ENCODE measurements at regions not wholly inside any gene's neighbourhood (a gene's known extent, or its start where the extent isn't known, plus 50 kb on each side); places are given as distances from the start of the nearest gene placed in this dataset.
A peak's percentile ranks its signal among the peaks of the same experiment; 100 is the strongest.

DNA sequence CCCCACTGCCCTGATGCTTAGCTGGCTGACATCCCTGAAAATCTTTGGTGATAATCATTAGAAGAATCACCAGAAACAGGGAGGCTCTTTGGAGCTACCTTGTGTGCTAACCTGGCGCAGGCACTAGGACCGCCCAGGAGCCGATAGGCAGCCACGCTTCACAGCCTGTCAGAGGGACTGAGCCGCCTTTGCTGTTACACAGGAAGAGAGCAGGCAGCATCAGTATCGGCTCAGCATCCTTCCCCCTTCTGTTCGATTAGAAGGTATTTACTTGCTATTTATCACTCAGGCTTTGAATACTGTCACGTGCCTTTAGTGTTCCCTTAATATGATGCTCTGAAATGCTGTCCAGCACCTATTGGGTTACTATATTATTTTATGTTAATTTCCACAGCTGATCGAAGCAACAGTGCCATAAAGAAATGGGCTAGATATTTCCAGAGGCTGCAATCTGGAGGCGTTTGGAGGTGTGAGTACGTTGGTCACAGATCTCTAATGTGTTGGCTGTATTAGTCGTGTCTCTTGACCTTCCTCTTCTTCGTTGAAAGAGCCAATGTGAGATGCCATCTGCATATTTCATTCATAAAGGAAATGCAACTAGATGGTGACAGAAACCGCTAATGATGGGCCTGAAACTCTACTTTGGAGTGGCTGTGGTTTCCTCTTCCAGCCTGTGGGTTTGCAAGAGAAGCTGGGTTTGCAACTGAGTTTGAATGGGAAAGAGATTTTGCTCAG lies 110.4 kb upstream of the RAB27B start (continued):
- no peak for TF ChIP-seq ASH2L (IDR thresholded peaks at IDR 0.05; ENCODE audit: low read length)
- no peak for TF ChIP-seq CREB1 (IDR thresholded peaks at IDR 0.05)
- TF ChIP-seq KDM5A (IDR thresholded peaks at IDR 0.05; ENCODE audit: low read length): no peak
- TF ChIP-seq, protein P1, sequence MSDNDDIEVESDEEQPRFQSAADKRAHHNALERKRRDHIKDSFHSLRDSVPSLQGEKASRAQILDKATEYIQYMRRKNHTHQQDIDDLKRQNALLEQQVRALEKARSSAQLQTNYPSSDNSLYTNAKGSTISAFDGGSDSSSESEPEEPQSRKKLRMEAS (IDR thresholded peaks at IDR 0.05): peak; percentile 39; the same call in 1 of the 2 replicates
- no peak for TF ChIP-seq RBBP5 (IDR thresholded peaks at IDR 0.05; ENCODE audit: borderline replicate concordance, low read depth, low read length)
- TF ChIP-seq SP4 (IDR thresholded peaks at IDR 0.05; ENCODE audit: low read length): no peak
- TF ChIP-seq FOSL1 (IDR thresholded peaks at IDR 0.05; ENCODE audit: insufficient read depth, low read depth, low read length): peak; percentile 96

All from H1 (cell line).